GM23338 (cell line): ENCODE measurements at regions not wholly inside any gene's neighbourhood (a gene's known extent, or its start where the extent isn't known, plus 50 kb on each side); places are given as distances from the start of the nearest gene placed in this dataset.

Experiments
- ATAC-seq: fragments of 200-7000 bp; cut with Tn5 transposase; 3 replicates; pipeline ENCODE4 v1.9.1; 2020
- DNase-seq: peaks from one replicate; pipeline ENCODE4 v3.0.0-alpha.2; 2015; ENCODE audit warnings: low spot score
- H2AFZ ChIP-seq: fragments of 200-600 bp; sonication (generic); 2 replicates; pipeline ENCODE4 v1.8.0; 2016; ENCODE audit warnings: antibody characterized with exemption, mild to moderate bottlenecking, moderate library complexity
- H3F3A ChIP-seq: fragments of 200-600 bp; sonication (generic); replicated peaks from 2 replicates; pipeline ENCODE4 v1.8.0; 2017; ENCODE audit warnings: antibody characterized with exemption, mixed run types, low read depth
- H3K27ac ChIP-seq: fragments of 200-600 bp; sonication (generic); 2 replicates; pipeline ENCODE4 v1.6.1; 2016; ENCODE audit warnings: low read depth
- H3K27me3 ChIP-seq: fragments of 200-600 bp; sonication (generic); 2 replicates; pipeline ENCODE4 v1.8.0; 2016; ENCODE audit warnings: mild to moderate bottlenecking, mixed run types, moderate library complexity; ENCODE audit not compliant: insufficient read depth
- H3K36me3 ChIP-seq: fragments of 200-600 bp; sonication (generic); 2 replicates; pipeline ENCODE4 v1.8.0; 2016; ENCODE audit warnings: mild to moderate bottlenecking; ENCODE audit not compliant: insufficient read depth
- H3K4me1 ChIP-seq: fragments of 200-600 bp; sonication (generic); 2 replicates; pipeline ENCODE4 v1.8.0; 2016; ENCODE audit warnings: mild to moderate bottlenecking, moderate library complexity; ENCODE audit not compliant: insufficient read depth
- H3K4me2 ChIP-seq: fragments of 200-600 bp; sonication (generic); 2 replicates; pipeline ENCODE4 v1.7.1; 2017; ENCODE audit warnings: mixed run types
- H3K4me3 ChIP-seq: fragments of 200-600 bp; sonication (generic); 2 replicates; pipeline ENCODE4 v1.6.1; 2016; ENCODE audit warnings: mixed run types
- H3K79me2 ChIP-seq: fragments of 200-600 bp; sonication (generic); replicated peaks from 2 replicates; pipeline ENCODE4 v1.8.0; 2017; ENCODE audit warnings: mild to moderate bottlenecking; ENCODE audit not compliant: insufficient read depth
- H3K9me2 ChIP-seq: fragments of 200-600 bp; sonication (generic); 2 replicates; pipeline ENCODE4 v1.8.0; 2017; ENCODE audit not compliant: insufficient read depth
- H4K20me1 ChIP-seq: fragments of 200-600 bp; sonication (generic); replicated peaks from 2 replicates; pipeline ENCODE4 v1.8.0; 2017; ENCODE audit warnings: mild to moderate bottlenecking; ENCODE audit not compliant: insufficient read depth
- H3K27ac Mint-ChIP-seq: 2 replicates; pipeline ENCODE4 v1.8.0; 2020; ENCODE audit warnings: inconsistent platforms, mild to moderate bottlenecking, moderate library complexity, mixed read lengths
- H3K27me3 Mint-ChIP-seq: 3 replicates; pipeline ENCODE4 v1.8.0; 2022; ENCODE audit warnings: low read depth, mild to moderate bottlenecking, moderate library complexity, mixed read lengths, inconsistent platforms; ENCODE audit not compliant: insufficient read depth, poor library complexity
- H3K36me3 Mint-ChIP-seq: 3 replicates; pipeline ENCODE4 v1.8.0; 2021; ENCODE audit warnings: low read depth, mild to moderate bottlenecking, inconsistent platforms, moderate library complexity, mixed read lengths
- H3K4me1 Mint-ChIP-seq: 3 replicates; pipeline ENCODE4 v1.8.0; 2020; ENCODE audit warnings: mild to moderate bottlenecking, inconsistent platforms, mixed read lengths
- H3K4me3 Mint-ChIP-seq: 3 replicates; pipeline ENCODE4 v1.8.0; 2021; ENCODE audit warnings: moderate library complexity, mild to moderate bottlenecking, inconsistent platforms, mixed read lengths
- H3K9me3 Mint-ChIP-seq: 3 replicates; pipeline ENCODE4 v1.8.0; 2020; ENCODE audit warnings: moderate library complexity, mild to moderate bottlenecking, inconsistent platforms, mixed read lengths
- CREB1 ChIP-seq: fragments of 250-450 bp; sonication (Bioruptor Pico); IDR thresholded peaks from 2 replicates; pipeline ENCODE4 v1.5.0; 2020; ENCODE audit warnings: low read depth, mild to moderate bottlenecking, moderate library complexity
- EZH2 ChIP-seq: fragments of 200-600 bp; sonication (generic); IDR thresholded peaks from one replicate; pipeline ENCODE4 v1.8.0; 2017; ENCODE audit warnings: antibody characterized with exemption, mild to moderate bottlenecking, low read depth; ENCODE audit not compliant: unreplicated experiment
- EZH2phosphoT487 ChIP-seq: fragments of 200-600 bp; sonication (generic); IDR thresholded peaks from one replicate; pipeline ENCODE4 v1.8.1; 2018; ENCODE audit warnings: antibody characterized with exemption; ENCODE audit not compliant: unreplicated experiment
- JUNB ChIP-seq: IDR thresholded peaks from one replicate; pipeline ENCODE4 v1.6.1; 2016; ENCODE audit warnings: antibody characterized with exemption; ENCODE audit not compliant: unreplicated experiment
- NANOG ChIP-seq: IDR thresholded peaks from 2 replicates; pipeline ENCODE4 v1.6.1; 2016; ENCODE audit warnings: antibody characterized with exemption, borderline replicate concordance
- POLR2AphosphoS5 ChIP-seq: IDR thresholded peaks from 2 replicates; pipeline ENCODE4 v1.6.1; 2016; ENCODE audit warnings: antibody characterized with exemption, low read depth
- REST ChIP-seq: IDR thresholded peaks from one replicate; pipeline ENCODE4 v1.6.1; 2018; ENCODE audit warnings: antibody characterized with exemption; ENCODE audit not compliant: unreplicated experiment
- STAT1 ChIP-seq: IDR thresholded peaks from one replicate; pipeline ENCODE4 v1.6.1; 2016; ENCODE audit warnings: antibody characterized with exemption; ENCODE audit not compliant: unreplicated experiment
- ZNF114 ChIP-seq: fragments of 250-450 bp; sonication (Bioruptor Pico); IDR thresholded peaks from 2 replicates; pipeline ENCODE4 v1.5.0; 2020; ENCODE audit warnings: mild to moderate bottlenecking, moderate library complexity
- ZNF331 ChIP-seq: fragments of 250-450 bp; sonication (Bioruptor Pico); IDR thresholded peaks from 2 replicates; pipeline ENCODE4 v1.5.0; 2020; ENCODE audit warnings: low read depth, mild to moderate bottlenecking, moderate library complexity
- TF ChIP-seq, protein P1 (sequence below): fragments of 250-450 bp; sonication (Bioruptor Pico); IDR thresholded peaks from 2 replicates; pipeline ENCODE4 v1.5.0; 2020; ENCODE audit warnings: mild to moderate bottlenecking, moderate library complexity
- TF ChIP-seq, protein P2 (sequence below): IDR thresholded peaks from 2 replicates; pipeline ENCODE4 v1.6.1; 2016; ENCODE audit warnings: antibody characterized with exemption
- TF ChIP-seq, protein P3 (sequence below), 2 experiments: fragments of 200-600 bp in 1 of 2; sonication (generic) in 1 of 2; conservative IDR thresholded peaks; 2 replicates each; pipeline versions ENCODE4 v1.5.1 to v1.6.1; 2016 to 2017; ENCODE audit warnings: antibody characterized with exemption in 2 of 2, low read depth in 2 of 2, mild to moderate bottlenecking in 2 of 2, moderate library complexity in 1 of 2

GRCh38 chr3:181952929-181953328 lies 241.2 kb downstream of the SOX2 start:
- Mint-ChIP-seq H3K36me3 (no peaks in the 10 kb centered on the region), H3K27ac (0 out of 2 replicates have a peak overlapping the region, but pooled peaks have one; percentile 0), H3K27me3 (peaks cover 2% of the 10 kb centered on the region), H3K4me3 (no peak overlapping the region), H3K4me1 (peaks cover 19% of the 10 kb centered on the region; the same call in 2 of the 3 replicates), H3K9me3 (no peaks in the 10 kb centered on the region)
- no peaks in the 10 kb centered on the region for H3K27me3 ChIP-seq
- no peak overlapping the region for H2AFZ ChIP-seq
- H3K27ac ChIP-seq = no peak overlapping the region
- no peaks in the 10 kb centered on the region; the same call in 1 of the 2 replicates for H3K4me1 ChIP-seq
- H4K20me1 ChIP-seq = no peaks in the 10 kb centered on the region
- DNase-seq = no peak
- no peak; the same call in 2 of the 3 replicates for ATAC-seq
- H3K79me2 ChIP-seq = no peaks in the 10 kb centered on the region
- TF ChIP-seq CREB1 (CRISPR knock-in tag) (no peak), EZH2 (no peak), ZNF114 (CRISPR knock-in tag) (no peak), STAT1 (no peak), POLR2AphosphoS5 (no peak), ZNF331 (no peak), JUNB (no peak), REST (no peak), NANOG (no peak), EZH2phosphoT487 (no peak)
- TF ChIP-seq, protein P1, sequence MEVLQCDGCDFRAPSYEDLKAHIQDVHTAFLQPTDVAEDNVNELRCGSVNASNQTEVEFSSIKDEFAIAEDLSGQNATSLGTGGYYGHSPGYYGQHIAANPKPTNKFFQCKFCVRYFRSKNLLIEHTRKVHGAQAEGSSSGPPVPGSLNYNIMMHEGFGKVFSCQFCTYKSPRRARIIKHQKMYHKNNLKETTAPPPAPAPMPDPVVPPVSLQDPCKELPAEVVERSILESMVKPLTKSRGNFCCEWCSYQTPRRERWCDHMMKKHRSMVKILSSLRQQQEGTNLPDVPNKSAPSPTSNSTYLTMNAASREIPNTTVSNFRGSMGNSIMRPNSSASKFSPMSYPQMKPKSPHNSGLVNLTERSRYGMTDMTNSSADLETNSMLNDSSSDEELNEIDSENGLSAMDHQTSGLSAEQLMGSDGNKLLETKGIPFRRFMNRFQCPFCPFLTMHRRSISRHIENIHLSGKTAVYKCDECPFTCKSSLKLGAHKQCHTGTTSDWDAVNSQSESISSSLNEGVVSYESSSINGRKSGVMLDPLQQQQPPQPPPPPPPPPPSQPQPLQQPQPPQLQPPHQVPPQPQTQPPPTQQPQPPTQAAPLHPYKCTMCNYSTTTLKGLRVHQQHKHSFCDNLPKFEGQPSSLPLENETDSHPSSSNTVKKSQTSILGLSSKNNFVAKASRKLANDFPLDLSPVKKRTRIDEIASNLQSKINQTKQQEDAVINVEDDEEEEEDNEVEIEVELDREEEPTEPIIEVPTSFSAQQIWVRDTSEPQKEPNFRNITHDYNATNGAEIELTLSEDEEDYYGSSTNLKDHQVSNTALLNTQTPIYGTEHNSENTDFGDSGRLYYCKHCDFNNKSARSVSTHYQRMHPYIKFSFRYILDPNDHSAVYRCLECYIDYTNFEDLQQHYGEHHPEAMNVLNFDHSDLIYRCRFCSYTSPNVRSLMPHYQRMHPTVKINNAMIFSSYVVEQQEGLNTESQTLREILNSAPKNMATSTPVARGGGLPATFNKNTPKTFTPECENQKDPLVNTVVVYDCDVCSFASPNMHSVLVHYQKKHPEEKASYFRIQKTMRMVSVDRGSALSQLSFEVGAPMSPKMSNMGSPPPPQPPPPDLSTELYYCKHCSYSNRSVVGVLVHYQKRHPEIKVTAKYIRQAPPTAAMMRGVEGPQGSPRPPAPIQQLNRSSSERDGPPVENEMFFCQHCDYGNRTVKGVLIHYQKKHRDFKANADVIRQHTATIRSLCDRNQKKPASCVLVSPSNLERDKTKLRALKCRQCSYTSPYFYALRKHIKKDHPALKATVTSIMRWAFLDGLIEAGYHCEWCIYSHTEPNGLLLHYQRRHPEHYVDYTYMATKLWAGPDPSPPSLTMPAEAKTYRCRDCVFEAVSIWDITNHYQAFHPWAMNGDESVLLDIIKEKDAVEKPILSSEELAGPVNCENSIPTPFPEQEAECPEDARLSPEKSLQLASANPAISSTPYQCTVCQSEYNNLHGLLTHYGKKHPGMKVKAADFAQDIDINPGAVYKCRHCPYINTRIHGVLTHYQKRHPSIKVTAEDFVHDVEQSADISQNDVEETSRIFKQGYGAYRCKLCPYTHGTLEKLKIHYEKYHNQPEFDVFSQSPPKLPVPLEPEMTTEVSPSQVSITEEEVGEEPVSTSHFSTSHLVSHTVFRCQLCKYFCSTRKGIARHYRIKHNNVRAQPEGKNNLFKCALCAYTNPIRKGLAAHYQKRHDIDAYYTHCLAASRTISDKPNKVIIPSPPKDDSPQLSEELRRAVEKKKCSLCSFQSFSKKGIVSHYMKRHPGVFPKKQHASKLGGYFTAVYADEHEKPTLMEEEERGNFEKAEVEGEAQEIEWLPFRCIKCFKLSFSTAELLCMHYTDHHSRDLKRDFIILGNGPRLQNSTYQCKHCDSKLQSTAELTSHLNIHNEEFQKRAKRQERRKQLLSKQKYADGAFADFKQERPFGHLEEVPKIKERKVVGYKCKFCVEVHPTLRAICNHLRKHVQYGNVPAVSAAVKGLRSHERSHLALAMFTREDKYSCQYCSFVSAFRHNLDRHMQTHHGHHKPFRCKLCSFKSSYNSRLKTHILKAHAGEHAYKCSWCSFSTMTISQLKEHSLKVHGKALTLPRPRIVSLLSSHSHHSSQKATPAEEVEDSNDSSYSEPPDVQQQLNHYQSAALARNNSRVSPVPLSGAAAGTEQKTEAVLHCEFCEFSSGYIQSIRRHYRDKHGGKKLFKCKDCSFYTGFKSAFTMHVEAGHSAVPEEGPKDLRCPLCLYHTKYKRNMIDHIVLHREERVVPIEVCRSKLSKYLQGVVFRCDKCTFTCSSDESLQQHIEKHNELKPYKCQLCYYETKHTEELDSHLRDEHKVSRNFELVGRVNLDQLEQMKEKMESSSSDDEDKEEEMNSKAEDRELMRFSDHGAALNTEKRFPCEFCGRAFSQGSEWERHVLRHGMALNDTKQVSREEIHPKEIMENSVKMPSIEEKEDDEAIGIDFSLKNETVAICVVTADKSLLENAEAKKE = no peak
- TF ChIP-seq, protein P2, sequence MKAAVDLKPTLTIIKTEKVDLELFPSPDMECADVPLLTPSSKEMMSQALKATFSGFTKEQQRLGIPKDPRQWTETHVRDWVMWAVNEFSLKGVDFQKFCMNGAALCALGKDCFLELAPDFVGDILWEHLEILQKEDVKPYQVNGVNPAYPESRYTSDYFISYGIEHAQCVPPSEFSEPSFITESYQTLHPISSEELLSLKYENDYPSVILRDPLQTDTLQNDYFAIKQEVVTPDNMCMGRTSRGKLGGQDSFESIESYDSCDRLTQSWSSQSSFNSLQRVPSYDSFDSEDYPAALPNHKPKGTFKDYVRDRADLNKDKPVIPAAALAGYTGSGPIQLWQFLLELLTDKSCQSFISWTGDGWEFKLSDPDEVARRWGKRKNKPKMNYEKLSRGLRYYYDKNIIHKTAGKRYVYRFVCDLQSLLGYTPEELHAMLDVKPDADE = no peak
- TF ChIP-seq, protein P3, sequence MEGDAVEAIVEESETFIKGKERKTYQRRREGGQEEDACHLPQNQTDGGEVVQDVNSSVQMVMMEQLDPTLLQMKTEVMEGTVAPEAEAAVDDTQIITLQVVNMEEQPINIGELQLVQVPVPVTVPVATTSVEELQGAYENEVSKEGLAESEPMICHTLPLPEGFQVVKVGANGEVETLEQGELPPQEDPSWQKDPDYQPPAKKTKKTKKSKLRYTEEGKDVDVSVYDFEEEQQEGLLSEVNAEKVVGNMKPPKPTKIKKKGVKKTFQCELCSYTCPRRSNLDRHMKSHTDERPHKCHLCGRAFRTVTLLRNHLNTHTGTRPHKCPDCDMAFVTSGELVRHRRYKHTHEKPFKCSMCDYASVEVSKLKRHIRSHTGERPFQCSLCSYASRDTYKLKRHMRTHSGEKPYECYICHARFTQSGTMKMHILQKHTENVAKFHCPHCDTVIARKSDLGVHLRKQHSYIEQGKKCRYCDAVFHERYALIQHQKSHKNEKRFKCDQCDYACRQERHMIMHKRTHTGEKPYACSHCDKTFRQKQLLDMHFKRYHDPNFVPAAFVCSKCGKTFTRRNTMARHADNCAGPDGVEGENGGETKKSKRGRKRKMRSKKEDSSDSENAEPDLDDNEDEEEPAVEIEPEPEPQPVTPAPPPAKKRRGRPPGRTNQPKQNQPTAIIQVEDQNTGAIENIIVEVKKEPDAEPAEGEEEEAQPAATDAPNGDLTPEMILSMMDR (conservative IDR thresholded peaks at IDR 0.05; ENCODE audit: low read depth in 2 of 2) = no peak
- peaks cover 9% of the 10 kb centered on the region for H3K9me2 ChIP-seq
- H3K4me2 ChIP-seq = no peak overlapping the region
- H3F3A ChIP-seq = 0 out of 2 replicates have a peak, but pooled peaks cover 4% of the 10 kb centered on the region
- no peak overlapping the region for H3K4me3 ChIP-seq
- H3K36me3 ChIP-seq = no peaks in the 10 kb centered on the region
